Pancreas (tissue), 10 donors: ENCODE measurements at regions not wholly inside any gene's neighbourhood (a gene's known extent, or its start where the extent isn't known, plus 50 kb on each side); places are given as distances from the start of the nearest gene placed in this dataset.
"Not testable (repeated sequence)": the region's sequence is repeated elsewhere in the genome, so short reads cannot be mapped to it uniquely, and the experiment has no call there.

ENCODE experiments used
- ATAC-seq, 4 donors: fragments of 200-7000 bp; cut with Tn5 transposase; one replicate each; pipeline versions ENCODE4 v1.8.0 to v1.9.1; 2020; ENCODE audit warnings: mild to moderate bottlenecking in 4 of 4, moderate library complexity in 4 of 4
- DNase-seq, 6 donors: peaks; one replicate each; pipeline ENCODE4 v3.0.0-alpha.2; 2020
- FAIRE-seq: peaks from 2 replicates; lab custom pipeline; 2012; peaks lifted over from hg19 to GRCh38; lab: Jason Lieb, UNC
- H3K27ac ChIP-seq, 4 donors: fragments of 200-600 bp; sonication (generic); 1 replicate in 3 of 4; 2 replicates in 1 of 4; pipeline versions ENCODE4 v1.5.0 to v1.8.0; 2020
- H3K27me3 ChIP-seq, 4 donors: fragments of 200-600 bp; one replicate each; pipeline ENCODE4 v1.8.0; 2021
- H3K36me3 ChIP-seq, 3 donors: fragments of 200-600 bp; sonication (generic) in 1 of 3; one replicate each; pipeline versions ENCODE4 v1.5.0 to v1.8.0; 2020 to 2021
- H3K4me1 ChIP-seq, 3 donors: fragments of 200-600 bp; one replicate each; pipeline ENCODE4 v1.8.0; 2021
- H3K4me3 ChIP-seq, 4 donors: fragments of 200-600 bp; sonication (generic) in 2 of 4; one replicate each; pipeline versions ENCODE4 v1.5.0 to v1.8.0; 2020 to 2021
- H3K9me3 ChIP-seq, 4 donors: fragments of 200-600 bp; one replicate each; pipeline ENCODE4 v1.8.0; 2021
- CTCF ChIP-seq, 4 donors: fragments of 200-600 bp; sonication (generic) in 3 of 4; IDR thresholded peaks; one replicate each; pipeline versions ENCODE4 v1.5.0 to v1.8.0; 2021; ENCODE audit warnings: antibody characterized with exemption in 4 of 4
- WGBS, 2 donors: extraction: QIAGEN DNeasy Blood & Tissue Kit; methylation state at CpG; one replicate each; pipeline ENCODE4 v1.1.7; 2013; 5-methylcytosine and 5-hydroxymethylcytosine counted together
- intact Hi-C, 3 donors: fragments of 100-400 bp; cut with DNase I; formaldehyde crosslinking; loops; one replicate each; pipeline versions ENCODE4 v1.11.1 to v1.14.2; 2022
- donor health status: healthy with polysubstance abuse.
- donor health status: DM: no; HTN: no; CAD: no; lungs with moderate emphysema.
- donor health status: DM: no; HTN: no; CAD: no.
- donor health status: control.
- donor health status: control.
- donor health status: Bipolar disorder and iron deficiency.
- donor health status: DM: yes; HTN: yes; CAD: no.
- donor health status: DM: no; HTN: no; CAD: no.
- donor health status: DM: no; HTN: no; CAD: no.
- donor health status: DM: yes; HTN: yes; CAD: no.

- no peaks in the 10 kb centered on the region for H3K4me1 ChIP-seq
- intact Hi-C loops: no loop called here
- no peak for TF ChIP-seq CTCF (IDR thresholded peaks at IDR 0.05)
- WGBS, 2 donors: 56 to 65% methylated on average over 3 of the region's 3 CpGs
- H3K27ac ChIP-seq: no peak overlapping the region
- DNase-seq (no peak), ATAC-seq (no peak), FAIRE-seq (no peak)
- no peaks in the 10 kb centered on the region for H3K9me3 ChIP-seq
- no peaks in the 10 kb centered on the region for H3K36me3 ChIP-seq
- no peaks in the 10 kb centered on the region for H3K27me3 ChIP-seq
- H3K4me3 ChIP-seq: no peak overlapping the region
Observed at GRCh38 chr11:104771763-104772162, 126.5 kb downstream of the CASP12 start.

GRCh38 chr11:104771046-104771445, 127.2 kb downstream of the CASP12 start:
- WGBS, 2 donors: 65 to 87% methylated on average over 3 of the region's 3 CpGs
- H3K4me1 ChIP-seq, H3K4me3 ChIP-seq, H3K9me3 ChIP-seq, ATAC-seq, FAIRE-seq, H3K27ac ChIP-seq, DNase-seq, H3K36me3 ChIP-seq, intact Hi-C loops, H3K27me3 ChIP-seq: not testable (repeated sequence)

- intact Hi-C loops: no loop called here
- Histone ChIP-seq H3K4me1 (no peaks in the 10 kb centered on the region), H3K27me3 (no peaks in the 10 kb centered on the region), H3K27ac (no peak overlapping the region), H3K4me3 (no peak overlapping the region), H3K36me3 (no peaks in the 10 kb centered on the region), H3K9me3 (no peaks in the 10 kb centered on the region)
- no peak for FAIRE-seq
- no peak for DNase-seq
- no peak for ATAC-seq
- 74 to 76% methylated on average over 8 of the region's 8 CpGs for WGBS, 2 donors
- no peak for TF ChIP-seq CTCF (IDR thresholded peaks at IDR 0.05)
Observed at GRCh38 chr11:104765401-104766095, 132.7 kb downstream of the CASP12 start.

- Histone ChIP-seq H3K36me3 (no peaks in the 10 kb centered on the region), H3K4me3 (no peak overlapping the region), H3K27ac (no peak overlapping the region), H3K4me1 (no peaks in the 10 kb centered on the region), H3K27me3 (no peaks in the 10 kb centered on the region), H3K9me3 (no peaks in the 10 kb centered on the region)
- intact Hi-C loops: no loop called here
- DNase-seq (no peak), ATAC-seq (no peak), FAIRE-seq (no peak)
- TF ChIP-seq CTCF (IDR thresholded peaks at IDR 0.05): no peak
- WGBS, 2 donors: 40 to 44% methylated on average over 1 of the region's 1 CpG
Observed at GRCh38 chr11:104764710-104765045, 133.6 kb downstream of the CASP12 start.

GRCh38 chr11:104763930-104764709, 134.1 kb downstream of the CASP12 start:
- no peaks in the 10 kb centered on the region for H3K9me3 ChIP-seq
- H3K4me3 ChIP-seq: no peak overlapping the region
- TF ChIP-seq CTCF (IDR thresholded peaks at IDR 0.05): no peak
- no peaks in the 10 kb centered on the region for H3K36me3 ChIP-seq
- DNase-seq (no peak), ATAC-seq (no peak), FAIRE-seq (no peak)
- no peaks in the 10 kb centered on the region for H3K4me1 ChIP-seq
- WGBS, 2 donors: 74 to 83% methylated on average over 5 of the region's 5 CpGs
- intact Hi-C loops: no loop called here
- no peaks in the 10 kb centered on the region for H3K27me3 ChIP-seq
- no peak overlapping the region for H3K27ac ChIP-seq
